Immature natural killer cell (primary cell): ENCODE measurements at regions not wholly inside any gene's neighbourhood (a gene's known extent, or its start where the extent isn't known, plus 50 kb on each side); places are given as distances from the start of the nearest gene placed in this dataset.
A peak's percentile ranks its signal among the peaks of the same experiment; 100 is the strongest.

Experiments used
- DNase-seq, 3 donors: peaks; one replicate each; pipeline ENCODE4 v3.0.0; 2022; ENCODE audit warnings: mixed read lengths in 1 of 3
- H3K27ac Mint-ChIP-seq, 6 donors: one replicate each; pipeline ENCODE4 v1.8.0; 2020; ENCODE audit warnings: mixed read lengths in 6 of 6, mild to moderate bottlenecking in 5 of 6, inconsistent platforms in 4 of 6, moderate library complexity in 3 of 6
- H3K27me3 Mint-ChIP-seq, 3 donors: one replicate each; pipeline ENCODE4 v1.8.0; 2020 to 2021; ENCODE audit warnings: low read depth in 3 of 3, mild to moderate bottlenecking in 3 of 3, mixed read lengths in 3 of 3, moderate library complexity in 3 of 3, inconsistent platforms in 1 of 3
- H3K36me3 Mint-ChIP-seq, 3 donors: one replicate each; pipeline ENCODE4 v1.8.0; 2020; ENCODE audit warnings: mixed read lengths in 3 of 3, inconsistent platforms in 2 of 3, mild to moderate bottlenecking in 2 of 3
- H3K4me1 Mint-ChIP-seq, 2 donors: one replicate each; pipeline ENCODE4 v1.8.0; 2020; ENCODE audit warnings: inconsistent platforms in 2 of 2, mild to moderate bottlenecking in 2 of 2, mixed read lengths in 2 of 2, moderate library complexity in 1 of 2
- H3K4me3 Mint-ChIP-seq, 5 donors: one replicate each; pipeline ENCODE4 v1.8.0; 2020; ENCODE audit warnings: mild to moderate bottlenecking in 5 of 5, mixed read lengths in 5 of 5, inconsistent platforms in 3 of 5, moderate library complexity in 3 of 5
- H3K9me3 Mint-ChIP-seq, 6 donors: one replicate each; pipeline ENCODE4 v1.8.0; 2020; ENCODE audit warnings: mild to moderate bottlenecking in 6 of 6, mixed read lengths in 6 of 6, inconsistent platforms in 4 of 6, moderate library complexity in 3 of 6

DNA sequence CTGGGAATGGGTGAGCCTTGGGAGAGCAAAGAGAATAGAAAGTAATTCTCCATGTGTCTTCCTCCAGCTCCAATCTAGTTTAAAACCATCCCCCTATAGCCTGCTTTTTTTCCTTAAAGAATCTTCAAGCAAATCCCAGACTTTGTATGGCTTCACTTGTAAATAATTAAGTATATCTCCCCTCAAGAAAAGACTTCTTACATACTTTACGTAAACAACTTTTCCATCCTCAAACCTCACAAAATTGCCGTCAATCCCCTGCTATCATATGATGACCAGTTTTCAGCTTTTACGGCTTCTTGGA lies 88.5 kb upstream of the PHACTR3 start:
- no peaks in the 10 kb centered on the region for H3K36me3 Mint-ChIP-seq
- H3K27ac Mint-ChIP-seq = no peak overlapping the region
- H3K4me1 Mint-ChIP-seq = no peaks in the 10 kb centered on the region
- peaks cover 12 to 27% (median 14%) of the 10 kb centered on the region in 3 donors for H3K27me3 Mint-ChIP-seq
- no peak overlapping the region for H3K4me3 Mint-ChIP-seq
- no peak for DNase-seq
- no peaks in the 10 kb centered on the region for H3K9me3 Mint-ChIP-seq

DNA sequence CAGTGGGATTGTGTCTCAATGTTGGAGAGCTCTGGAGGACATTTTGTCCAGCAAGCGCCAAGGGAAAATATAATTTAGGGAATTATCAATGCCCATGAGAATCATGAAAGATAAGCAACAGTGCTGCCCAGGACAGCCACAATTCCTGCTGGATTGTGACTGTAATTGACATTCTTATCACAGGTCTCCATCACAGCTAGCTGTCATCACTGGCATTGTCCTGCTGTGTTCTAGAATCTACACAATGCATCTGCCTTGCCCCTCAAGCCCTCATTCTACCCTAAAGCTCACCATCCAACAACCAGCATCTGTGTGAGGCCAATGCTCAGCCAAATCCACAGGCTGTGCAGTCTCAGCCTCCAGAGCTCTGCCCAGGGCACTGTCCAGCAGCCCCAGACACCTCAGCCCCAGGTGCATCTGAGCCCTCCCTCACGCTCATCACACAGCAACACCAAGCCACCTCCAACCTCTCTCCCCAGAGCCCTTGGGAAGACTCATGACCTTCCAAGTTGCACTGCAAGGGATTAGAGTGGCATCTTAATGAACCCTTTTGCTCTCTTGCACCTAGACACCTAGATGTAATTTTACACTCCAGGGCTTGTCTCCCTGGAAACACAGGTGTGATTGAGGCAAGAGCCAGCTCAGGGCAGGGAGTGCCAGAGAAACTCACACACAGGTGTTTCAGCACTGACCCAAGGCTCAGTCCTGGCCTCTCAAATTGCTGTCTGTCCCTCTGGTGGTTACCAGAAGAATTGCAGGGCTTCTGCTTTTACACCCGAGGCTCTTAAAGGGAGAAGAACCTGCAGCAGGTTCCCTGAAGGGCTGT lies 85.2 kb upstream of the PHACTR3 start:
- DNase-seq = peak in 2 of 3 donors; percentile 17 to 34
- H3K4me3 Mint-ChIP-seq = no peak overlapping the region
- no peak overlapping the region for H3K27ac Mint-ChIP-seq
- no peaks in the 10 kb centered on the region for H3K9me3 Mint-ChIP-seq
- H3K36me3 Mint-ChIP-seq = no peaks in the 10 kb centered on the region
- no peaks in the 10 kb centered on the region for H3K4me1 Mint-ChIP-seq
- H3K27me3 Mint-ChIP-seq = peaks cover 7 to 25% (median 13%) of the 10 kb centered on the region in 3 donors

DNA sequence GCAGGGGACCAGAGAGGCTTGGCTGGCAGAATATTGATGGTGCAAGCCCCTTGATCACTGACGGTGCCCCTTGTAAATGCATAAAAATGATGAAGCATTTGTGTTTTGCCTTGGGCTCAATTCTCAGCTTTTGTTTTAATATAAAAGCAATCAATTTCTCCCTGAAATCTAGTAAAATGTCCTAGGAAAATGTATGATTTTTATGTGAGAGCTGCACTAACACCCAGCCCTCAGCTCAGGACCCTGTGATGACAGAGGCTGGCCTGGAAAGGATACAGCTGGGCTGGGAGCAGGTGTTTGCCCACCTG lies 84.7 kb upstream of the PHACTR3 start:
- no peaks in the 10 kb centered on the region for H3K9me3 Mint-ChIP-seq

DNA sequence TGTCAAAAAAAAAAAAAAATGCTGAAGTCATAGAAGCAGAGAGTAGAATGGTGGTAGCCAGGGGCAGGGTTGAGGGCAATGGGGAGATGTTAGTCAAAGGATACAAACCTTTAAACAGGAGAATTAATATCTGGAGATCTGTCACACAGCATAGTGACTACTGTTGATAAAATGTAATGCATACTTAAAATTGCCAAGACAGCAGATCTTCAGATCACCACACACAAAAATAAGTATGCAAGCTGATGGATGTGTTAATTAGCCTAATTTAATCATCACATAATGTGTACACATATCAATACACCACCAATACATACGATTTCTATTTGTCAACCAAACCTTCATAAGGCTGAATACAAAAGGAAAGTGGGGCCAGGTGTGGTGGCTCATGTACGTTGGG lies 83.5 kb upstream of the PHACTR3 start:
- DNase-seq = no peak
- peaks cover 7 to 23% (median 13%) of the 10 kb centered on the region in 3 donors for H3K27me3 Mint-ChIP-seq
- H3K4me3 Mint-ChIP-seq = no peak overlapping the region
- no peak overlapping the region for H3K27ac Mint-ChIP-seq
- peaks cover 0 to 2% of the 10 kb centered on the region in 2 donors for H3K4me1 Mint-ChIP-seq
- H3K36me3 Mint-ChIP-seq = no peaks in the 10 kb centered on the region
- H3K9me3 Mint-ChIP-seq = no peaks in the 10 kb centered on the region

More for the DNA sequence above, 84.7 kb upstream of the PHACTR3 start:
- H3K4me3 Mint-ChIP-seq = no peak overlapping the region
- no peak overlapping the region for H3K27ac Mint-ChIP-seq
- no peaks in the 10 kb centered on the region for H3K4me1 Mint-ChIP-seq
- H3K27me3 Mint-ChIP-seq = peaks cover 7 to 27% (median 10%) of the 10 kb centered on the region in 3 donors
- no peaks in the 10 kb centered on the region for H3K36me3 Mint-ChIP-seq
- no peak for DNase-seq

DNA sequence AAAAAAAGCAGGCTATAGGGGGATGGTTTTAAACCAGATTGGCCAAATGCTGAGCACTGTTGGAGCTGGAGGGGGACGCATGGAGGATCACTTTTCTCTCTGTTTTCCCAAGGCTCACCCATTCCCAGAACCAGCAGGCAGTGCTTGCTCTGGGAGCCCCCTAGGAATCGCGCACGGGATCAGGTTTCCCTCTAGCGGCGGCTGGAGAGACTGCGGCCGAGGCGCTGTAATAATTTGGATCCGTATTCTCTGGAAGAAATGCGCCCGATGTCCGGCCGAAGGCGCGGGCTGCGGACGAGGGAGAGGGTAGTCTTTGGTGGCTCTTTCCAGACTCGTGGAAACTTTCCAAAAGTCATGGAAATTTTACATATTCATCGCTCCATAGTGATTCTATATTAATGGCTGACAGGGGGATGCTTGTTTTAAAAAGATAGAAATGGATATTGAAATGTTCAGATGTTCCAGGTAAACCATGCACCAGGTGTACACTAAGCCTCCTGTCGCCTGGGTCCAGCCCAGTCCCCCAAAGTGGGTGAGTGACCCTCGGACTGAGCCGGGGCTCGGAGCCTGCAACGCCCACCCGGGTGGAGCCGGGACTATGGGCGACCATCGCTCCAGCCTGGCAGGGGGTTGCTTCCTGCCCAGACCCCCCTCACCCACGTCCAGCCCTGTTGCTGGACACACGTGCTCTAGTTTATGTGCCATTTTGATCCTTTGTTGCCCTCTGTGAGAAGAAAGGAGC lies 78.7 kb upstream of the PHACTR3 start:
- Mint-ChIP-seq H3K9me3 (no peaks in the 10 kb centered on the region), H3K4me1 (peaks cover 0 to 2% of the 10 kb centered on the region in 2 donors), H3K27ac (no peak overlapping the region), H3K4me3 (no peak overlapping the region), H3K27me3 (peaks cover 2 to 9% (median 7%) of the 10 kb centered on the region in 3 donors), H3K36me3 (no peaks in the 10 kb centered on the region)
- no peak for DNase-seq

DNA sequence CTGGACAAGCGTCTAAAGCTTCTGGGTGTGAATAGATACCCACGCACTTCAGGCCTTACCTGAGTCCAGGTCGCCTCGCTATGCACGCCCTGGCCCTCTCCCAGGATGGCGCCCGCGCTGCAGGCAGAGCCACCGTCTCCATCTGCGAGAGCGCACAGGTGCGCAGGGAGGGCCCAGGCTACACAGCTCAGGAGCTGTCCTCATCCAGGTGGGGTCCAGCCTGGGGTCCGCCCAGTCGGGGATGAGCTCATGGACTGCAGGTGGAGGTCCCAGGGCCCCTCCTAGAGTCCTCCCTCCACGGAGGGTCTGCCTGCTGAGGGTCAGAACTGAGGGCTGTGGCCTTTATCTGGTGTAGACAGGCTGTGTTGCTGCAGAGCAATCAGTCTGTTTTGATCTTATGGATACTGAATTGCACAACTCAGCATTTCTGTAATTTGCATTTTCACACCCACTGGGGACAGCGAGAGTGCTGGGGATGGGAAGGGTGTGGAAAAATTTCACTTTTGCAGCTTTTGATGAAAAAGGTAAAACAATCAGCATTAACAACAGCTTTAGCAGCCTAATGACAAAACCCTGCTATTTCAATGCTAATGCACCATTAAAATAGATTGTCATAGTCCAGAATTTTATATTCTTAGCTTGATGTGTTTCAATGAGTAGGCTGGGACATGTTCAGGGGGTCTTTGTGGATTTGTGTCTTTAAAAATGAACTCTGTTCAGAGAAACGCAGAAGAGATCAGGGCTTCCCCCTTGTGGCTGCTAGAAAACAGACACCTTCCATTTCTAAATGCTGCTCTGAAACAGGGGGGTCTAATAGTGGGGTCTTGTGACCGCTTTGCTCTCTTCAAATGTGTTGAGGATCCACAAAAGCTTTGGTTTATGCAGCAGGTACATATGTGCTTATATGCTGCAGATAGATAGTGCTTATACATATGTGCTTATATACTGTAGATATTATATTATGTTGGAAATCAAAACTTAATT lies 77.8 kb upstream of the PHACTR3 start:
- Mint-ChIP-seq H3K4me3 (no peak overlapping the region), H3K9me3 (no peaks in the 10 kb centered on the region), H3K27me3 (peaks cover 2 to 10% (median 7%) of the 10 kb centered on the region in 3 donors), H3K36me3 (no peaks in the 10 kb centered on the region), H3K4me1 (peaks cover 0 to 2% of the 10 kb centered on the region in 2 donors), H3K27ac (no peak overlapping the region)
- no peak for DNase-seq

DNA sequence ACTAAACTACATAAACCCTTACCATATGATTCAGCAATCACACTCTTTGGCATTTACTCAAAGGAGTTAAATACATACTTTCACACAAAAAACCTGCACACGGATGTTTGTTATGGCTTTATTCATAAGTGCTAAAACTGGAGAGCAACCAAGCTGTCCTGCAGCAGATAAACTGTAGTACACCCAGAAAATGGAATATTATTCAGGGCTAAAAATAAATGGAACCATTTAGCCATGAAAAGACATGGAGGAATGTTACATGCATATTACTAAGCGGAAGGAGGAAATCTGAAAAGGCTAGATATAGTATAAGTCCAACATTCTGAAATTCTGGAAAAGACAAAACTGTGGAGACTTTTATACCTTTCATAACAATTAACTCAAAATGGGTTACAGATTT lies 73.6 kb upstream of the PHACTR3 start:
- no peaks in the 10 kb centered on the region for H3K9me3 Mint-ChIP-seq
- peaks cover 0 to 5% (median 4%) of the 10 kb centered on the region in 3 donors for H3K27me3 Mint-ChIP-seq
- H3K4me1 Mint-ChIP-seq = no peaks in the 10 kb centered on the region
- no peak for DNase-seq
- no peak overlapping the region for H3K4me3 Mint-ChIP-seq
- no peak overlapping the region for H3K27ac Mint-ChIP-seq
- no peaks in the 10 kb centered on the region for H3K36me3 Mint-ChIP-seq

DNA sequence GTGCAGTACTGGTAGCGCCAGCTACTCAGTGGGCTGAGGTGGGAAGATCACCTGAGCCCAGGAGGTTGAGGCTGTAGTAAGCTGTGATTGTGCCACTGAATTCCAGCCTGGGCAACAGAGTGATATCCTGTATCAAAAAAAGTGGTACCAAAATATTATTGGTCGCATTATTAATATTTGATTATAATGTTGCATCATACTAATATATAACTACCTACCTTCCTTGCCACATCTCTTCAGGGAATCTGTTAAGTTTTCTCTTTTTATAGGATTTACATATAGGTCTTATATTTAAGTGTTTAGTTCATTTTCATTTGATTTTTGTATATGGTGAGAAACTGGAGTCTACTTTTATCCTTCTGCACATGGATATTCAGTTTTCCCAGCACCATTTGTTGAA lies 66.3 kb upstream of the PHACTR3 start:
- DNase-seq = no peak
- no peaks in the 10 kb centered on the region for H3K4me1 Mint-ChIP-seq
- peaks cover 4 to 18% (median 5%) of the 10 kb centered on the region in 3 donors for H3K27me3 Mint-ChIP-seq
- H3K4me3 Mint-ChIP-seq = no peak overlapping the region
- H3K36me3 Mint-ChIP-seq = no peaks in the 10 kb centered on the region
- peaks cover 4 to 26% (median 17%) of the 10 kb centered on the region in 6 donors for H3K9me3 Mint-ChIP-seq
- no peak overlapping the region for H3K27ac Mint-ChIP-seq

DNA sequence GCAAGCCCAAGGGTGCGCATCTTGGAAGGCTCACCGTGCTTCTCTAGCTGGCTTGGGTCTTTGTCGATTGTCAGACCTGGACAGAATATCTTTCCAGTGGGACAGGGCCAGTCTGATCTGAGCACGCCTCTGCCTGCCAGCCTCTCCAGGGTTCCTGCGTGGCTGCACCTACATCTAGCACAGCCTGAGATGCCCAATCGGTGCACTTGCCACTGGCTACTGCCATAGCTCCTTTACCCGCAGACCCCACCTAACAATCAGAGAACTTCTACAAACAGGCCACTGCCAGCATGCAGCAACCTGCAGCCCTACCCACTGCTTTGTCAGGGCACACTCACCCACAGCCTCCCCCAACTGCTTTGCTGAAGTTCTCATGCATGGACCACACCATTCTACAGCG lies 56.7 kb upstream of the PHACTR3 start:
- no peak overlapping the region for H3K4me3 Mint-ChIP-seq
- no peak overlapping the region for H3K27ac Mint-ChIP-seq
- no peaks in the 10 kb centered on the region for H3K4me1 Mint-ChIP-seq
- DNase-seq = no peak
- no peaks in the 10 kb centered on the region for H3K36me3 Mint-ChIP-seq
- peaks cover 0 to 2% (median 0%) of the 10 kb centered on the region in 6 donors for H3K9me3 Mint-ChIP-seq
- H3K27me3 Mint-ChIP-seq = peaks cover 2 to 6% (median 5%) of the 10 kb centered on the region in 3 donors
